Muscle of back (tissue), 3 donors: ENCODE measurements at regions not wholly inside any gene's neighbourhood (a gene's known extent, or its start where the extent isn't known, plus 50 kb on each side); places are given as distances from the start of the nearest gene placed in this dataset.
"Not testable (repeated sequence)": the region's sequence is repeated elsewhere in the genome, so short reads cannot be mapped to it uniquely, and the experiment has no call there.

Source experiments
- DNase-seq, 3 donors: peaks; one replicate each; pipeline versions ENCODE4 v3.0.0 to v3.0.0-alpha.2; 2013

- not testable (repeated sequence) for DNase-seq
These were observed 936.0 kb downstream of the DIPK2A start for GRCh38 chr3:144907581-144907980.

DNA sequence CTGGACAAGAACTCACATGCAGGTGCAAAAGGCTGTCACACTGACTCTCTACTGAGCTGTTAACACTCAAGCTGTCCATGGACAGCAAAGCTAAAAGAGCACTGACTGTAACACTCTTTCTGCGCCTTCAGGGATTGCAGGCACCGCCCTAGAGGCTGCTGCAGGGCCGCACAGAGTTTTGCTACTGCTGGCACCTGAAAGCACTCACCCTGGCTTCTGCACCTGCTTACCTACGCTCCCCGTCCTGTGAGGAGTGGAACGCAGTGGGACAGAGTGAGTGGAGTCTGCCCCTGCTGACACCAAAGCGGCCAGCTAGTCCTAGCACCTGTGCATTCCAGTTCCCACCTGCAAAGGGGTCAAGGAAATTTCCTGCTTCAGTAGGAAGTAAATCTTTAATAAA is 941.3 kb downstream of the DIPK2A start:
- DNase-seq = no peak

DNA sequence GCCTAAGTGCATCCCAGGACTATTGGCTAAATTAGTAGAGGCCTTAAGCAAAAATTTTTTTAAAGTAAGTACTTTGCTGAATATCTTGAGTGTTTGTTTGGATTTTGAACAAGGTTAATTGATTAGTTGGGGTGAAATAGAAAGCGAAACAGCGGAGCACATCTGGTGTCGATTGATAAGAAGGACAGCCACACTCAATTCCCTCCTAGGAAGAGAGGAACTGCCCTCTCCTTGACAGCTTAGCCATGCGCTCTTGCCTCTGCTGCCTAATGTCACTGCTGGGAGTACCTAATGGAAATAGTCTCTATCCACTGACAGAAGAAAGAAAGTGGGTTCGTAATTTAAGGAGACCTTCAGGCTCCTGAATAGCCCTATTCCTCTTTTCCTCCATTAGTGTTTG is 943.6 kb downstream of the DIPK2A start:
- DNase-seq = no peak

DNA sequence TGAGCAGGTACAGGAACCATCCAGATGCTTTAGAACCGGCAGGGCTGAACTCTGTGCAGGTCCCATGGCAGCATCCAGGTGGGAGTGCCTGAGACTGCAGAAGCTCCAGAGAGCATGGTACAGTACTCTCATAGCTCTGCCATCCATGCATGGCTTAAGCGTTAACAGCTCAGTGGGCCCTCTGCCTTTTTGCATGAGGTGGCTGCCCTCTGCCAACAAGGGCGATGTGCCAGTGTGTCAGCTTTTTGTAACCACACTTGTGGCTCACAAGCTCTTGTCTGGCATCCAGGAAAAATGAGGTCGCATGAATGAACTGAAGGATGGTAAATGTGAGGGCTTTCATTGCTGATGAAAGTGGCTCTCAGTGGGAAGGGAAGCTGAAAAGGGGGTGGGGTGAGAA is 950.1 kb downstream of the DIPK2A start:
- DNase-seq = no peak

DNA sequence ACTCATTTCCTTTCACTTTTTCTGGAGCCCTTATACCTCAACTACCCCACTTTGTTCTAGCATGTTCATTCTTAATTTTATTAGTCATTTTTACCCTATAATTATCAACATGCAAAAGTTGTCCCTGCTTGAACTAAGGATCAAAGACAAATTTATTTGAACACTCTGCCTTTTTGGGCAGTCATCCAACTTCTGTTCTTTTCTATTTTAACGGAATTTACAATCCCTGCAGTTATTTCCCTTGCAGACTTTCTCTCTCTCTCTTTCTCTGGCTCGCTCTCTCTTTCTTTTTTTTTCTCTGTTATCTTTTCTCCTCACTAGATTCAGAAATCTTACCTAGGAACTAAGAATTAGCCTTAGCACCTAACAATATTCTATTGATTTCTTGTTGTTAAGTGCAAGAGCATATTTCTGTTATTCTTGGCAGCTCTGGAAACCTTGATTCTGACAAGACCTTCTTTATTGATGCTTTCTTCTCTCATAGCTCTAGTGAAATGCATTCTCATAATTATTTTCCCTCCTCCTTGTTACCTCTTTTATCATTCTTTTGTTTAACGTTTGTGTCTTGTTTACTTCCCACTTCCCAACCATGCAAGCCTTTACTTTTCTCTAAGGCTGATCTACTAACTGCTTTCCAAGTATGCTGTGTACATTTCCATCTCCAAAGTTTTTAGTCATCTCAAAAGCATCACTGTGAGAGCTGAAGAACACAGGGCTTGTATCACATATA is 951.6 kb downstream of the DIPK2A start:
- peak in 2 of 3 donors; percentile 3 to 11 for DNase-seq

DNA sequence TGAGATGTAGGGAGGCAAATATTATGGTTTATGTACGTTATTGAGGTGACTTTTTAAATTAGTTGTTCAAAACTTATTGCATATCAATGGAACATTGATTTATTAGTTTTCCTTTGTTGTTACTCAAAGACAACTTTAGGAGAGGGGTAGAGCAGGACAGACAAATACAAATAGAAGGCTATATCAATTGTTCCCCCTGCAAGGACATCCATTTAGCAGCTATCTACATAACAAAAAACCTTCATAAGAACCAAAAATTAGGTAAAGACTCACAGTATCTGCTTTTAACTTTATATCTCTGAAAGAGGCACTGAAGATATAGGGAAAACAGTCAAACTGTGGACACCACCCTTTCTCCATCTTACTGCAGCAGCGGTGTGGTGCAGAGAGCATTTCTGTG is 958.8 kb downstream of the DIPK2A start:
- no peak for DNase-seq

- DNase-seq = no peak
These were observed 960.0 kb downstream of the DIPK2A start for GRCh38 chr3:144931590-144931989.

GRCh38 chr3:144942093-144942837 is 970.6 kb downstream of the DIPK2A start:
- DNase-seq = no peak

DNA sequence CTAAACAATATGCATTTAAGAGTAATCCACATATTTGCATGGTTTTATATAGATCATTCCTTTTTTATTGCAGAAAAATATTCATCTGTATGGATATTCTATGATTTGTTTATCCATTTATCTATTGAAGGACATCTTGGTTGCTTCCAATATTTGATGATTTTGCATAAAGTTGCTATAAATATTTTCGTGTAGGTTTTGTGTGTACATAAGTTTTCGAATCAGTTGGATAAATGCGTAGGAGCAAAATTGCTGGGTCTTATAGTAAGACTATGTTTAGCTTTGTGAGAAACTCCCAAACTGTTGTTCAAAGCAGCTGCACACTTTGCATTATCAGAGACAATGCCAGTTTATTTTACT is 971.2 kb downstream of the DIPK2A start:
- no peak for DNase-seq

DNA sequence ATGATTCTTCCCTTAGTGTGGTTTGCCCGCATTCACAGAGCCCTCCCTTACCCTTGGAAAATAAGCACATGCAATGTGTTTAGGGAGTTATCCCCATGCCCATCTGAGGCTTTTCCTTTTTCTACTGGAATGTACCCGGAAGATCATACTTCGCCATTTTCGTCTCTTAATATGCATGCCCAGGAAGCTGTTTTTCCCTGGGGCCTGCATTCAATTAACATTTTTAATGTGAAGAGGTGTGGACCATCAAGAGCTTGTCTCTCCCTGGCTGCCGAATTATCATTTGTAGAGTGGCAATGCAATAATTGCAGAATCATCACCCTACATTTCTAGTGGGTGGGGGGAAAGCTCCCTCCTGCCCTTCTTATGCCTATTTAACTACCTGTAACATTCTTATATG is 976.3 kb downstream of the DIPK2A start:
- no peak for DNase-seq

DNA sequence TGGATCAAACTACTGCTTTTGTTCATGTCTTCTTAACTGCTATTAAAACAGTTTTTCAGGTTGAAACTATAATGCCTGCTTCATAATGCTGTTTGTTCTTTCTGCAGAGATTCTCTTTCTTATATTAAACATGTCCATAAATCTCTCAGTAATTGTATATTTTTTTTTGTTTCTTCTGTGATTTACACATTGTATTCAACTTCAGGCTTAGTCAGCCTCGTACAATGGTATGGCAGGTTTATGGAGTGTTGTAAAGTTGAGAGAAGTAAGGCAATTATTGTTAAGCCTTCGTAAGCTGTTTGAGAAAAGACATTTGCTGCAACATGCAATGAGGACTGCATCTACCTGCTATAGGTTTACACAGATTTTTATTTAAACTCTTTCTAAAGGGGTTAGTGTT is 977.1 kb downstream of the DIPK2A start:
- DNase-seq = no peak

DNA sequence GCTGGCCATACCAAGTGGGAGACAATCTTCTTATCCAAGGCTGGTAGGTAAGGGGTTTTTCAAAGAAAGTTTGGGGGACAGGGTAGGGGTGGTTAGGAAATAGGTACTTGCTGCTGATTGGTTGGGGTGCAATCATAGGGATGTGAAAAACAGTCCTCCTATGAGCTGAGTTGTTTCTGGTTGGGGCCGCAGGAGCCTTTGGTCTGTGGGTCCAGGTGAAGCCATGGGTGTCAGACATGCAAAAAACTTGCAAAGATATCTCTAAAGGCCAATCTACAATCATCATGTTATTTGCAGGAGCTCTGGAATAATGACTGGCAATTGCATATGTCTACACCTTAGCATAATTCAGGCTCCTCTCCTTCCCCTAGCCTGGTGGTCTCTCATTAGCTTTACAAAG is 982.3 kb downstream of the DIPK2A start:
- no peak for DNase-seq

DNA sequence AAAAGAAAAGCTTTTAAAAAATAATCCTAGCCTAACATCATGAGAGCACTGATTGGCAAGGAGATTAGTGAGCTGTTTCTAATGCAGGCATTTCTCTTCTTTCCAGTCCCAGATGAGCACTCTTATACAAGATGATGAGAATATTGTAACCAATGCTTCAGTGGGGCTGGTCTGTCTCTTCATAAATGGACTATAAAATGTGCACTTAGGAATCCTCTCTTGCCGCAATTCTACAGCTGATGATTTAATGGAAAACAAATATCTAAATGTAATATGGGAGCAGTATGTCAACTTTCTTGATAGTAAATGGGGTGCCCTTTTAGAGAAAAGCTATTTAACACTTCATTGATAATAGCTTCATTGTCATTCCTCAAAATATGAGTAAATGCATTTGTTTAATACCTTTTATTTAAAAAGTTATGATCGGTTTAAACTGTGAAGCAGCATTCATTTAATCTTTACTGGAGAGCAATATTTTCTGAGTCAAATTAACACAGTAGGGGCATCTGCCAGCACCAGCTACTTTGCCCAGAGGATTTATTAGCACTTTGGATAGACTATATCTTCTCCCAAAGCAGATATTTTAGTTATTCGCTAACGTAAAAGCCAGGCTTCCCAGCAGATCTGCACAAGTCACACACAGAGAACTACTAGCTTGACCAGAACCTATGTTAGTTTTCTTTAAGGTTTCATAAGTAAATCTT is 985.9 kb downstream of the DIPK2A start:
- DNase-seq = peak in 1 of 3 donors; percentile 6

DNA sequence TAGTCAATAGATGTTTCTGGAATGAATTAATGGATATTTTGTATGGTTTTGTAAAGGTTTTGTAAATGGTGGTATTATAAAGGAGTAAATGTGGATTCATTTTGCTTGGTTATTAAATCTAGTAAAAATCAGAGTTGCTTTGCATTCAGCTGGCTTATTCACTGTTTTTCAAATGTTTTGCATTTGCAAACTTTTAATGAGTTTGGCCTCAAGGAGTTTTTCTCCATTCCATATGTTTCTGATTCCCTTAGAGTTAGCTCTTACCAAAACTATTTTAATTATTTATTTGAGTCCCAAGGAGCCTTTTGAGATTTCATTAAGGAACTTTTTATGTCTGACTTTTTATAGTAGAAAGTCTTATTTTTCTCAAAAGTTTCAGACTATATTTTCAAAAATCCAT is 992.2 kb downstream of the DIPK2A start:
- peak; percentile 10 to 60 (median 28) for DNase-seq

DNA sequence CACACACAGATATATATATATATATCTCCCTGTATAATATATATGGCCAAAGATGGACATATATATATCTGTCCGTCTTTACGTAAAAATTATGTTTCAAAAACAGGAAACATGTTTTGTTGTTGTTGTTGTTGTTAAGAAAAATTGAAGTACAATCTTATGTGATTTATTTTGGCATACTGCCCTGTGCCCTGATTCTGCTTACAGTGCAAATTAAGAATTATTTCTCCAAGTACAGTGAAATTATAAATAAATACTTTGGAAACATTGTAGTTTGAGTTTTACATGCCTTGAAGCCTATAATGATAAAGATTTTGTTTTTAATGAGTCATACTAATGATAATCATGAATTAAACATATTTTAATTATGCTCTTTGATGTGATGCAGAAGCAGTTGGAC is 994.9 kb downstream of the DIPK2A start:
- no peak for DNase-seq

DNA sequence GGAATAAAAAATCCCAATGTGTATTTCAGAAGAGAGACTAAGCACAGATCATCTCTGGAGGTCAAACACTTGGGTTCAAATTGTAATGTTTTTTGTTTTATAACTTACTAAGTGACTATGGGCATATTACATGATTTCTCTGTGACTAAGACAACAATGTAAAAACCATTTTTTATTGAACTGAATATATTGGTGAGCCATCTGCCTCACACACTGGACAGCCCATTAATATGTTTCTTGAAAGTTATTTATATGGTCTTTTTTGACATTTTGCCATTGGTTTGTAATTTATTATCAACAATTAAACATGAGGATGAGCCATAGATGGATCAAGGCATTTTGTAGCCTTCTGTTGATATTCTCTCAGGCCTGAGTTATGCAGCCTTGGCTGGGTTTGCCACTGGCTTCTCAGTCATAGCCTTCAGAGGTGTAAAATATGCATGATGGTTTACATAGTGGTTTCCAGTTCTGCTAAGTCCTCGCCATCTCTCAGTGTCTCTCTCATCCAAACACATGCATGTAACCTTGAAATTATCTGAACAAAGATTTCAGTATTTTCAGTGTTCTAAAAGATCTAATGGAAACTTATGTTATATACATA is 997.2 kb downstream of the DIPK2A start:
- no peak for DNase-seq

- not testable (repeated sequence) for DNase-seq
These were observed 1012.9 kb downstream of the DIPK2A start for GRCh38 chr3:144984481-144984880.

DNA sequence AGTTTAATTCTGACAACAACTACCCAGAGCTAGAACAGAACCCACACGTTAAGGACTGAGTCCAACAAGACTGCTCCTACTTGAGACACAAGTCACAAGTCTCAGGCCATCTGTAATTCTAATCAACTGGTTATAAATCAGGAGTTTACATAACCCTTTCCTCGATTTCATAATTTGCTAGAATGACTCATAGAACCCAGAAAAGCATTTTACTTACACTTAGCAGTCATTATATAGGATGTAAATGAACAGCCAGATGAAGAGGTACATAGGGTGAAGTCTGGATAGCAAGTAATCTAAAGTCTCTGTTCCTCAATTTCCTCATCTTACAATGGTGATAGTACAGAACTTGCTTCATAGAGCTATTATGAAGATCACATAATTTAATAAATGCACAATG is 1018.2 kb downstream of the DIPK2A start:
- no peak for DNase-seq

GRCh38 chr3:144995856-144996255 is 1024.2 kb downstream of the DIPK2A start:
- no peak for DNase-seq

DNA sequence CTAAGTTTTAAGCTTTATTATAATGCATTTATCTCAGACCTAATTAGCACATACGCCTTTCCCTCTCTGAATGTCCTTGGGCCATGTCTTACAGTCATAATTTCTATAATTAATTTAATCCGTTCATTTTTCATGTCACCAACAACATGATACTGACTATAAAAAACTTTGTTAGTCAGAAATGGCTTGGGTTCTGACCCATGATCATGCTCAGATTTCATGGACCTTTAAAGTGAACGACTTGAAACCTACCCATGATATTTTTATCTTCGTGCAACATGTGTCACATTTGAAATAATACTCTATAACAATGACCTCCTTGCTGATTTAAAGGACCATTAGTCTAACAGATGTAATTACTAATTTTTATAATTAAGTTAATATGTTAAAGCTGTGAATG is 1033.8 kb downstream of the DIPK2A start:
- DNase-seq = no peak

- no peak for DNase-seq
These were observed 1034.6 kb downstream of the DIPK2A start for GRCh38 chr3:145006271-145006670.

- no peak for DNase-seq
These were observed 1042.3 kb downstream of the DIPK2A start for GRCh38 chr3:145013931-145014330.

DNA sequence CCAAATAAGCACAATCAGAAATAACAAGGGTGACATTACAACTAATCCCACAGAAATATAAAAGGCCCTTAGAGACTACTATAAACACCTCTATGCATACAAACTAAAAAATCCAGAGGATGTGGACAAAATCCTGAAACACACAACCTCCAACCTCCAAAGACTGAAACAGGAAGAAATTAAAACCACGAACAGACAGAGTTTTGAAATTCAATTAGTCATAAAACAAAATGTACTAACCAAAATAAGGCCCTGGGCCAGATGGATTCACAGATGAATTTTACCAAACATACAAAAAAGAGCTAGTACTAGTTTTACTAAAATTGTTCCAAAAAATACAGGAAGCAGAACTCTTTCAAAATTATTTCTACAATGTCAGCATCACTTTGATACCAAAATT is 1043.6 kb downstream of the DIPK2A start:
- DNase-seq = peak in 1 of 3 donors; percentile 3
